ENCODE measurements at regions not wholly inside any gene's neighbourhood (a gene's known extent, or its start where the extent isn't known, plus 50 kb on each side); places are given as distances from the start of the nearest gene placed in this dataset.

DNA sequence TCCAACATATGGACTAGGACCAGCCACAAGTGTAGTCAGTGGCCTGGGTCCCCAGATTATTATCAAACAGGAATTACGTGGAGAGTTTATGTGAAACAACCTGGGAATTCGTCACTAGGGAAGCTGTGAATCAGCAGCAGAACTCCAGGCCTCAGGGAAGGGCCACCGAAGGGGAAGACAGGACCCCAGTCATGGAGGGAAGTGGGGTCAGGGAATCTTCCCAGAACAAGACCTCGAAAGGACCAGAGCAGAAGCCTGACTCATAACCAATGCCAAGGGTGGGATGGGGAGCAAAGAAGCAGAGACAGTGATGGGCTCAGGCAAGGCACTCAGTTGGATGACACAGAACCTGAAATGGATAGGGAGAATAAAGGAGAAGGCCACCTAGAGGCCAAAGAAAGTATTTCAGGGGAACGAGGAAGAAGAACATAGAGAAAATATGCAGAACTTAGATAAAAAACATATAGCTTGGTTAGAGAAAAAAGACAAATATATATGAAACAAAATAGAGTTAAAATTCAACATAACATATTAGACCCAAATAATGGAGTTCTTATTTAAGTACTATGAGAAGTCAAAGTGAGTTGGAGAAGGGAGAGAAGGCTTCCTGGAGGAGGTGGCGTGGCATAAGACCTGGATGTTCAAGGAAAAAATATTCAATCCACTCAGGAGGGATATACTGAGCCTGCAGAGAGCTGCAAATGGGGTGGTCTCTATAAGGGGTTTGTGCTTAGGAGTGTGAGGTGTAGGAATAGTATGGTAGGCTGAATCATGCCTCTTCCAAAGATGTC is 66.7 kb upstream of the CAST start:
- 81% methylated on average over 6 of the region's 6 CpGs for WGBS (ENCODE audit: missing lambda C conversion rate)
- no peak overlapping the region for H3K4me2 ChIP-seq
- TF ChIP-seq ZFP36 (IDR thresholded peaks at IDR 0.05; ENCODE audit: borderline replicate concordance, partially characterized antibody) (peak; percentile 23), NR3C1 (IDR thresholded peaks at IDR 0.05) (no peak), HOXA7 (CRISPR knock-in tag; IDR thresholded peaks at IDR 0.05) (no peak), RAD21 (conservative IDR thresholded peaks at IDR 0.05 in 1 of 2, IDR thresholded peaks at IDR 0.05 in 1 of 2) (peak in 1 of 2 experiments; percentile 18; a peak in 1 of 5 replicates)
- ChIA-PET POLR2A (no interaction called here), CTCF (interaction anchor here (1.1 to 17.4 kb wide), 4 partner anchors 11 to 254 kb away, joined by 3 to 317 read pairs (median 4); no protein-coding TSS in a partner anchor)
- peaks cover 14% of the 10 kb centered on the region; the same call in 2 of the 3 replicates for H3K4me1 ChIP-seq
- peak in 1 of 2 experiments; percentile 31 for DNase-seq (ENCODE audit: low read depth in 1 of 2, low spot score in 1 of 2)
- peaks cover 7% of the 10 kb centered on the region for H3K9me3 ChIP-seq
- peak overlapping the region in 1 of 2 experiments; percentile 56; a peak in 3 of 6 replicates for H3K27ac ChIP-seq
- H3K4me3 ChIP-seq = no peak overlapping the region
- no peak for FAIRE-seq
- peak in 1 of 2 experiments; percentile 38; a peak in 1 of 6 replicates for ATAC-seq

DNA sequence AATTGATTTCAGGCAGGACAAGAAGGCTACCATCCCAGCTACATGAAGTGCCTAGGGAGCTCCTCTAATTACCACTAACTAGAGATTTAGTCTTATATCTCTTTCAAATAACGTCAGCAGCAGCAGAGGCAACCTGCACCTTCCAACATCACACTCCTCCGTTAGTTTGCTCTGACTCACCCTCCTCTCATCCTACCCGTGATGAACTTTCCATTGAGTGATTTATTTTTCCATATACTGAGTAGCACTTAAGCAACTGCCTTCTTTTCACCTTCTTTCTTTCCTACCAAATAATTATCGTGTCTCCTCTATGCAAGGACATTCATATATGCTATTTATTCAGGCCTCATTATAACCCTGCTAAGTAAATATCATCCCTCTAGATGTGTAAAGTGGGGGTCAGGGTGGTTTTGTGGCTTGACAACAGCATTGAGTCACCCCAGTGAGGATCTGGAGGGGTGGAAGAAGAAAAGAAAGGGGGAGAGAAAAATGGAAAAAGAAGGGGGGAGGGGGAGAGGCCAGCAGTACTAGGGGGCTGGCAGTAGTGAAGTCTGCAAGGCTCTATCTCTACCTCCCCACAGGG is 64.6 kb upstream of the CAST start:
- DNase-seq (ENCODE audit: low read depth in 1 of 2, low spot score in 1 of 2) = no peak
- H3K27ac ChIP-seq = peak overlapping the region in 1 of 2 experiments; percentile 56; a peak in 4 of 6 replicates
- H3K4me2 ChIP-seq = 0 out of 3 replicates have a peak overlapping the region, but pooled peaks have one; percentile 2
- H3K4me3 ChIP-seq = no peak overlapping the region
- POLR2A ChIA-PET = no interaction called here
- peaks cover 7% of the 10 kb centered on the region for H3K9me3 ChIP-seq
- FAIRE-seq = no peak
- 42% methylated on average over 4 of the region's 4 CpGs for WGBS (ENCODE audit: missing lambda C conversion rate)
- CTCF ChIA-PET = interaction anchor here (1.4 to 17.4 kb wide), 4 partner anchors 10 to 256 kb away, joined by 3 to 317 read pairs (median 6); no protein-coding TSS in a partner anchor
- no peak for ATAC-seq
- no peak for TF ChIP-seq HOXA7 (CRISPR knock-in tag; IDR thresholded peaks at IDR 0.05)
- no peak for TF ChIP-seq EHMT2 (IDR thresholded peaks at IDR 0.05; ENCODE audit: low read depth)
- TF ChIP-seq, protein P1, sequence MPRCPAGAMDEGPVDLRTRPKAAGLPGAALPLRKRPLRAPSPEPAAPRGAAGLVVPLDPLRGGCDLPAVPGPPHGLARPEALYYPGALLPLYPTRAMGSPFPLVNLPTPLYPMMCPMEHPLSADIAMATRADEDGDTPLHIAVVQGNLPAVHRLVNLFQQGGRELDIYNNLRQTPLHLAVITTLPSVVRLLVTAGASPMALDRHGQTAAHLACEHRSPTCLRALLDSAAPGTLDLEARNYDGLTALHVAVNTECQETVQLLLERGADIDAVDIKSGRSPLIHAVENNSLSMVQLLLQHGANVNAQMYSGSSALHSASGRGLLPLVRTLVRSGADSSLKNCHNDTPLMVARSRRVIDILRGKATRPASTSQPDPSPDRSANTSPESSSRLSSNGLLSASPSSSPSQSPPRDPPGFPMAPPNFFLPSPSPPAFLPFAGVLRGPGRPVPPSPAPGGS (IDR thresholded peaks at IDR 0.05) = no peak
- TF ChIP-seq, protein P2, sequence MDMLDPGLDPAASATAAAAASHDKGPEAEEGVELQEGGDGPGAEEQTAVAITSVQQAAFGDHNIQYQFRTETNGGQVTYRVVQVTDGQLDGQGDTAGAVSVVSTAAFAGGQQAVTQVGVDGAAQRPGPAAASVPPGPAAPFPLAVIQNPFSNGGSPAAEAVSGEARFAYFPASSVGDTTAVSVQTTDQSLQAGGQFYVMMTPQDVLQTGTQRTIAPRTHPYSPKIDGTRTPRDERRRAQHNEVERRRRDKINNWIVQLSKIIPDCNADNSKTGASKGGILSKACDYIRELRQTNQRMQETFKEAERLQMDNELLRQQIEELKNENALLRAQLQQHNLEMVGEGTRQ (IDR thresholded peaks at IDR 0.05) = no peak
- no peak for TF ChIP-seq CHD4 (IDR thresholded peaks at IDR 0.05; ENCODE audit: borderline replicate concordance)
- H3K4me1 ChIP-seq = 0 out of 3 replicates have a peak, but pooled peaks cover 9% of the 10 kb centered on the region

DNA sequence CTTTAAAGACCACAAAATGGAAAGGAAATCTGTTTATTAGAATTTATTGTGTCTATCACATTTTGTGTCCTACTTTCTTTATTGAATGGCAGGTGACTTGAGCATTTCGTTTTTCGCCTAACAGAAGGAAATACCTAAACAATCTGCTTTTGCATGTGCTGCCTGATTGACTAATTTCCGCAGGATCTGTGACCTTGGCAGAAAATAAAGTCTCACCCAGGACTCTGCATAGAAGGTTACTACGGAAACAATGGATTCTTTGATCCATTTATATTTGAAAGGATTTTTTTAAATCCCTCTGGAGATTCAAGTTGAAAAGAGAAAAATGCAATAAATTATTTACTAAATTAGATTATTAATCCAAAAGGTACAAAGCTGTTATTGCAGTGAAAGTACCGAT is 61.0 kb upstream of the CAST start:
- FAIRE-seq (no peak), DNase-seq (ENCODE audit: low read depth in 1 of 2, low spot score in 1 of 2) (no peak), ATAC-seq (no peak)
- peak overlapping the region; percentile 62 to 75 for H3K27ac ChIP-seq
- peak overlapping the region; percentile 54; the same call in 2 of the 3 replicates for H3K4me2 ChIP-seq
- CTCF ChIA-PET = interaction anchor here (0.7 to 17.4 kb wide), 59 partner anchors 8 to 958 kb away, joined by 3 to 317 read pairs (median 5); no protein-coding TSS in a partner anchor
- 0 out of 3 replicates have a peak, but pooled peaks cover 13% of the 10 kb centered on the region for H3K4me1 ChIP-seq
- no peak for TF ChIP-seq EHF (CRISPR knock-in tag; IDR thresholded peaks at IDR 0.05)
- TF ChIP-seq, protein P3, sequence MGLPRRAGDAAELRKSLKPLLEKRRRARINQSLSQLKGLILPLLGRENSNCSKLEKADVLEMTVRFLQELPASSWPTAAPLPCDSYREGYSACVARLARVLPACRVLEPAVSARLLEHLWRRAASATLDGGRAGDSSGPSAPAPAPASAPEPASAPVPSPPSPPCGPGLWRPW (IDR thresholded peaks at IDR 0.05) = no peak
- no peak for TF ChIP-seq NR3C1 (IDR thresholded peaks at IDR 0.05)
- no peak for TF ChIP-seq JUNB (IDR thresholded peaks at IDR 0.05)
- TF ChIP-seq RNF2 (IDR thresholded peaks at IDR 0.05; ENCODE audit: borderline replicate concordance, low read depth) = no peak
- no peak for TF ChIP-seq FOSB (CRISPR knock-in tag; IDR thresholded peaks at IDR 0.05)
- TF ChIP-seq KDM1A (IDR thresholded peaks at IDR 0.05; ENCODE audit: low read depth) = no peak
- TF ChIP-seq HEYL (CRISPR knock-in tag; IDR thresholded peaks at IDR 0.05) = no peak
- no peak for TF ChIP-seq ZSCAN20 (CRISPR knock-in tag; IDR thresholded peaks at IDR 0.05)
- TF ChIP-seq MYC (IDR thresholded peaks at IDR 0.05; ENCODE audit: borderline replicate concordance, low read length) = no peak
- POLR2A ChIA-PET = no interaction called here
- WGBS (ENCODE audit: missing lambda C conversion rate) = 45% methylated on average over 5 of the region's 5 CpGs
- peaks cover 7% of the 10 kb centered on the region for H3K9me3 ChIP-seq
- H3K4me3 ChIP-seq = no peak overlapping the region
